ENCODE measurements at regions not wholly inside any gene's neighbourhood (a gene's known extent, or its start where the extent isn't known, plus 50 kb on each side); places are given as distances from the start of the nearest gene placed in this dataset.

DNA sequence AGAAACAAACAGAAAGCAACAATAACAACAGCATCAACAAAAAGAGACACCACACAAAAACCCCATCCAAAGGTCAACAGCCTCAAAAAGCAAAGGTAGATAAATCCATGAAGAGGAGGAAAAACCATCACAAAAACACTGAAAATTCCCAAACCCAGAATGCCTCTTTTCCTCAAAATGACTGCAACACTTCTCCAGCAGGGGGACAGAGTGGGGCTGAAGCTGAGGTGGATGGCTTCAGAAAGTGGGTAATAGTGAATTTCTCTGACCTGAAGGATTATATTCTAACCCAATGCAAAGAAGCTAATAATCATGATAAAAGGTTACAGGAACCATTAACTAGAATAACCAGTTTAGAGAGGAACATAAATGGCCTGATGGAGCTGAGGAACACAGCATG lies 888.2 kb downstream of the RAB28 start:
- no peak overlapping the region for H3K4me2 ChIP-seq (ENCODE audit: low read length)
- no peaks in the 10 kb centered on the region for H3K4me1 ChIP-seq (ENCODE audit: low read length)
- no peaks in the 10 kb centered on the region for H3K27me3 ChIP-seq (ENCODE audit: low read depth, low read length)
- no peak overlapping the region for H3K4me3 ChIP-seq (ENCODE audit: low read length)
- no peak overlapping the region for H3K9ac ChIP-seq (ENCODE audit: low read length)
- no peaks in the 10 kb centered on the region for H3K36me3 ChIP-seq (replicated peaks; ENCODE audit: low read depth, low read length)
- no peak overlapping the region for H2AFZ ChIP-seq (ENCODE audit: low read depth, low read length)
- no peaks in the 10 kb centered on the region for H3K79me2 ChIP-seq (ENCODE audit: low read length)
- H3K27ac ChIP-seq (ENCODE audit: low read length): no peak overlapping the region
- H4K20me1 ChIP-seq (ENCODE audit: insufficient read depth, low read length): no peaks in the 10 kb centered on the region
- TF ChIP-seq CTCF (IDR thresholded peaks at IDR 0.05; ENCODE audit: low read depth, low read length): no peak
- TF ChIP-seq EZH2phosphoT487 (IDR thresholded peaks at IDR 0.05; ENCODE audit: low read depth): no peak
- no peaks in the 10 kb centered on the region for H3K9me3 ChIP-seq (ENCODE audit: insufficient read depth, low read length)

DNA sequence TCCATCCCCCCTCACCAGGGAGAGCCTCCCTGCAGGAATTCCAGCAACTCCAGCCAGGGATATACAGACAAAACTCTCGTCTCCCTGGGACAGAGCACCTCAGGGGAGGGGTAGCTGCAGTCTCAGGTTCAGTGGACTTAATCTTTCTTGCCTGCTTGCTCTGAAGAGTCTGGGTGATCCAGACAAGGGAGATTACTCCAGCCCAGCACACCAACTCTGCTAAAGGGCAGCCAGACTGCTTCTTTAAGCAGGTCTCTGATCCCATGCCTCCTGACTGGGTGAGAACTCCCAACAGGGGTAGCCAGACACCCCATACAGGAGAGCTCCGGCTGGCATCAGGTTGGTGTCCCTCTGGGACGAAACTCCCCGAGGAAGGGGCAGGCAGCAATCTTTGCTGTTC lies 888.7 kb downstream of the RAB28 start:
- Histone ChIP-seq H3K4me2 (ENCODE audit: low read length) (no peak overlapping the region), H3K4me1 (ENCODE audit: low read length) (no peaks in the 10 kb centered on the region), H3K79me2 (ENCODE audit: low read length) (no peaks in the 10 kb centered on the region), H3K9ac (ENCODE audit: low read length) (no peak overlapping the region), H3K36me3 (replicated peaks; ENCODE audit: low read depth, low read length) (no peaks in the 10 kb centered on the region), H3K4me3 (ENCODE audit: low read length) (no peak overlapping the region), H4K20me1 (ENCODE audit: insufficient read depth, low read length) (no peaks in the 10 kb centered on the region), H3K27me3 (ENCODE audit: low read depth, low read length) (no peaks in the 10 kb centered on the region), H2AFZ (ENCODE audit: low read depth, low read length) (no peak overlapping the region), H3K27ac (ENCODE audit: low read length) (no peak overlapping the region), H3K9me3 (ENCODE audit: insufficient read depth, low read length) (no peaks in the 10 kb centered on the region)
- no peak for TF ChIP-seq EZH2phosphoT487 (IDR thresholded peaks at IDR 0.05; ENCODE audit: low read depth)
- TF ChIP-seq CTCF (IDR thresholded peaks at IDR 0.05; ENCODE audit: low read depth, low read length): no peak

- Histone ChIP-seq H3K4me2 (ENCODE audit: low read length) (no peak overlapping the region), H3K27me3 (ENCODE audit: low read depth, low read length) (no peaks in the 10 kb centered on the region), H2AFZ (ENCODE audit: low read depth, low read length) (no peak overlapping the region), H3K36me3 (replicated peaks; ENCODE audit: low read depth, low read length) (no peaks in the 10 kb centered on the region), H3K9ac (ENCODE audit: low read length) (no peak overlapping the region), H3K79me2 (ENCODE audit: low read length) (no peaks in the 10 kb centered on the region), H3K27ac (ENCODE audit: low read length) (no peak overlapping the region), H3K9me3 (ENCODE audit: insufficient read depth, low read length) (no peaks in the 10 kb centered on the region), H3K4me1 (ENCODE audit: low read length) (no peaks in the 10 kb centered on the region), H4K20me1 (ENCODE audit: insufficient read depth, low read length) (no peaks in the 10 kb centered on the region), H3K4me3 (ENCODE audit: low read length) (no peak overlapping the region)
- no peak for TF ChIP-seq EZH2phosphoT487 (IDR thresholded peaks at IDR 0.05; ENCODE audit: low read depth)
- TF ChIP-seq CTCF (IDR thresholded peaks at IDR 0.05; ENCODE audit: low read depth, low read length): no peak
Observed at GRCh38 chr4:12588582-12588981, 895.6 kb downstream of the RAB28 start.

DNA sequence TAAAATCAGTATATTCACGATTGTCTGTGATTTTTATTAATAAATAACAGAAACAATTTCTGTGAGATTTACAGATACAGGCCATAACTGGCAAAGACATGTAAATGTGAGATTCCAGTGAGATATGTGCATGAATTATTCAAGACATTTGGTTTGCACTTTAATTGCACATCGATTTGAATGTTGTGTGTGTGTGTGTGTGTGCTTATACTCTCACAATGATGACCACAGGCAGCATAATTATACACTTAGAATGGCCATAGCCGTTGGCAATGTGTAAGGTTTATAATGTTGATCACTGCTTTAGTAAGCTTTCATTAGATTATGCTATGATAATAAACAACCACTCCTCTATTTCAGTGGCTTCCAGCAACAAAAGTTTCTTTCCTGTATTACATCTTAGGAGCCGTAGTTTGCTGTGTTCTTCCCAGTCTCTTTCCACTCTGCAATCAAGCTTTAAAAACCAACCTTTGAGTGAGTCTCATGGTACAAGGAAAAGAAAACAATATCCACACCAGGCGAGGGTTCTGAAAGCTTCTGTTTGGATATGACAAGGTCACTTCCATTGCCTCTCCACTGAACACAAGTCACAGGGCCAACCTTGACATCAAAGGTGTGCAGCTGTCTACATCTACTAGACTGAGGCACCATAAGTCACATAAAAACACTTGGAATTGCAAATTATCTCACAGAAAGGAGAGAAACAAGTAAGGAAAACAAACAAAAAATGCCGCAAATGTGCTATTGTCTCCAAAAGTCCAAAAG lies 897.7 kb downstream of the RAB28 start:
- H2AFZ ChIP-seq (ENCODE audit: low read depth, low read length): no peak overlapping the region

More for the DNA sequence above, 897.7 kb downstream of the RAB28 start:
- Histone ChIP-seq H3K4me1 (ENCODE audit: low read length) (no peaks in the 10 kb centered on the region), H3K27ac (ENCODE audit: low read length) (no peak overlapping the region), H3K27me3 (ENCODE audit: low read depth, low read length) (no peaks in the 10 kb centered on the region), H3K9ac (ENCODE audit: low read length) (no peak overlapping the region), H3K9me3 (ENCODE audit: insufficient read depth, low read length) (no peaks in the 10 kb centered on the region), H3K36me3 (replicated peaks; ENCODE audit: low read depth, low read length) (no peaks in the 10 kb centered on the region), H3K79me2 (ENCODE audit: low read length) (no peaks in the 10 kb centered on the region), H3K4me2 (ENCODE audit: low read length) (no peak overlapping the region), H4K20me1 (ENCODE audit: insufficient read depth, low read length) (no peaks in the 10 kb centered on the region), H3K4me3 (ENCODE audit: low read length) (no peak overlapping the region)
- TF ChIP-seq EZH2phosphoT487 (IDR thresholded peaks at IDR 0.05; ENCODE audit: low read depth): no peak
- TF ChIP-seq CTCF (IDR thresholded peaks at IDR 0.05; ENCODE audit: low read depth, low read length): no peak
